NCI-H1417 treated with DMSO at 0.1 percent for 48 hours (cell line): ENCODE measurements at regions not wholly inside any gene's neighbourhood (a gene's known extent, or its start where the extent isn't known, plus 50 kb on each side); places are given as distances from the start of the nearest gene placed in this dataset.
A peak's percentile ranks its signal among the peaks of the same experiment; 100 is the strongest.

Experiments
- DNase-seq: peaks from one replicate; lab custom pipeline; 2025; lab: John Stamatoyannopoulos, UW

GRCh38 chr4:100841911-100842310 lies 324.1 kb upstream of the EMCN start:
- DNase-seq = no peak

DNA sequence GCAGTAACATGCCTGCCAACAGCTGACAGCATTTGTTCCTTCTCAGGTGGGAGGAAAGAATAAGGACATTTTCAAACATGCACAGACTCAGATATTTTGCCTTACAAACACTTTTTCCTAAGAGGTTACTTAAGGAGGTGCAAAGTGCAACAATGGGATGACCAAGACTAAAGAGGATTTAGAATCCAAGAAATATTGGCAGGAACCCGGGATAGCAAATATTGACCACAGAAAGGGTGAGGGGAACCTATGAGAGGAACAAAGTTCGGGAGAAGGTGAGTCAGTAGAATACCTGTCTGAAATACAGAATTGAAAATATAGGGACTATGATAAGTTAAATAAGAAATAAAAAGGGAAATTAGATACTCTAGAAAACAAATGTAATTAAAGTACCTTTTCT lies 321.9 kb upstream of the EMCN start:
- no peak for DNase-seq

GRCh38 chr4:100838286-100838685 lies 320.5 kb upstream of the EMCN start:
- DNase-seq = peak; percentile 33

DNA sequence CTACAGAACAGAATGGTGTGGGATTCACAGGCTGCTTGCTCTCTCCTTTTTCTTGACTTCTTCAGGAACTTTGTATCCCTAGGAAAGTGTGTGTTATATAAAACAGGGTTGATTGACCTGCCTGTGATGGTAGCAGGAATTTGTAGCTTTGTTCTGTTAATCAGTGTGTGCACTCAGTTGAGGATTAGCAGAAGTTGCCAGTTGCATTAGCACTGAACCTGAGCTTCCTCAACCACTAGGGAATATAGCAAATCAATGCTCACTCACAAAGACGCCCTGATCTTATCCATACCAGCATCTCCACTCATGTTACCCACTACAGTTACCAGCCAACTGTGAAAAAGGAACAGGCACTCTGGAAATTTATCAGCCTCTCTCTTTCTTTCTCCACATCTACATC lies 319.1 kb upstream of the EMCN start:
- no peak for DNase-seq

- no peak for DNase-seq
Measured at GRCh38 chr4:100834616-100835015, 316.8 kb upstream of the EMCN start.

DNA sequence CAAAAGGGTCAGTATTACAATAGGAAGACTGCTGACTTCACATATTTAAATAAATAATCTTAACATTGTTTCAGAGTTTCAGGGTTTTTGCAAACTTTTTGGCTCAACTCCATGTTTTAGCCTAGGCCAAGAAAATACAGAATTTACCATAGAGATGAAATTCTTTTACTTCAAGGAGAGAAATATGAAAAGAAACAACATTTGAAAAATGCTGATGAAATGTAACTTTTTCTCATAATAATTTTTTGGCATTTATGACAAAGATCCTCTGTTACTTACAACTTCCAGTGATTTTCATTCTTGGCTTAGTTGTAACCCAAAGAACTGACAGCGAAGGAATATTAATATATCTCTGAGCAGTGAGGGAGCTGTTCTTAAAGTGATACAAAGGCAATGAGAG lies 316.1 kb upstream of the EMCN start:
- DNase-seq = no peak

- DNase-seq = no peak
Measured at GRCh38 chr4:100828986-100829685, 311.3 kb upstream of the EMCN start.

GRCh38 chr4:100828364-100828763 lies 310.5 kb upstream of the EMCN start:
- no peak for DNase-seq

GRCh38 chr4:100827756-100828155 lies 309.9 kb upstream of the EMCN start:
- DNase-seq = no peak

DNA sequence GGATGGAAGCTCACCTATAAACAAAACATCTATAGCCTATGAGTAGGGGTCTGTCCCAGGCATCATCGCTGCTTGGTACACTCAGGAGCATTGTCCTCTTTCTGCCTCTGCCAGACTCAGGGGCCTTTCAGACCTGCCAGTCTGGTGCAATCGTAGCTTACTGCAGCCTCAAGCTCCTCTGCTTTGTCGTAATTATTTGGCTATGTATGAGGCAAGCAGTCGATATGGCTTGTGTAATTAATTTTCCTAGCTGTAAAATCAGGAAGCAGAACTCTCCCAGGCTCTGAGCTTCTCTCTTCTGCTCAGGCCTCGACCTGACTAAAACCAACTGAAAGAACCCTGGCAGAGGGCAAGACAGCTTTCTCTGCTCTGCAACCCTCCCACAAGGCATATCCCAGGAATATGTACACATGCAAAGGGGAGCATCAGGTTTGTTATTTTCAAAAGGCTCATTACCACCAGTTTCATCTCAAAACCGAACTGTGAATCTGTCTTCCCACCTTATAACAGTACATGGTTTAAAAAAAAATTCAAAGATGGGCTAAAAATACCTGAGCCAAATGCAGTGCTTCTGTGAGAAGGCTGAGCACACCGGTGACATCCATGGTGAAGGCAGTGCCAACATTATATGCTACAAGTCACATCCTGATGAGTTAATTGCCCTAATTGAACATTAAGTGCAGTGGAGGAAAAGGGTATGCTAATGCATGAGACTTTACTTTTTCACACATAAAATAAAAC lies 309.2 kb upstream of the EMCN start:
- DNase-seq = no peak

DNA sequence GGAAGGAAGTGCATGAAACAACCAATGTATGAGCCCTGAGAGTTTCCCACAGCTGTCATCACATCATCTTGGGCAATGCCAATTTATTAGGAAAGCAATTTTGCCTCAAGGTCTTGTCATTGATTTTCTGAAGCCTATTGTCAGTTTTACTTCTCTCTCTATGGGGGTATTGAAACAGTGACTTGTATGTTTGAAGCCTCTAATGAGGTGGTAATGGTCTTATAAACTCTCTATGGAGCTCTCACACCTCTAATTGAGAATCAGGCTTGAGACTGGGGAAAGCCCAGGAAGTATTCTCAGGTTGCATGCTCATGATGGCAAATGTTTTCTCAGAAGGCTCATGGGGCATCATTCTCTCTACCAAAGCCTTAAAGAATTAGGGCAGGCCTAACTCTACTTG lies 308.2 kb upstream of the EMCN start:
- DNase-seq = no peak

DNA sequence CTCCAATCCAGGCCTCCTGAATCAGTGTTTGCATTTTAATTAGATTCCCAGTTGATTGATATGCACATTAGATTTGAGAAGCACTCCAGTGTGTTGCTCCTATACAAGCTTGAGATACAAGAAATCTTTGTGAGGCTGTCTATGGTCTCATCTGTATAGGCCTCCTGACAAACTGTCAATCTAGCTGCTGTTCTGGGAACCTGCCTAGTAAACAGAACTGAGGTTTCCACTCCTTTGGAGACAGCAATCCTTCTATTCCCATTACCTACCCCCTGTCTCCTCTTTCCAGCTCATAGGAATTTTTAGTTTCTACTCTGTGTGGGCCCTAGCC lies 306.1 kb upstream of the EMCN start:
- DNase-seq = no peak

DNA sequence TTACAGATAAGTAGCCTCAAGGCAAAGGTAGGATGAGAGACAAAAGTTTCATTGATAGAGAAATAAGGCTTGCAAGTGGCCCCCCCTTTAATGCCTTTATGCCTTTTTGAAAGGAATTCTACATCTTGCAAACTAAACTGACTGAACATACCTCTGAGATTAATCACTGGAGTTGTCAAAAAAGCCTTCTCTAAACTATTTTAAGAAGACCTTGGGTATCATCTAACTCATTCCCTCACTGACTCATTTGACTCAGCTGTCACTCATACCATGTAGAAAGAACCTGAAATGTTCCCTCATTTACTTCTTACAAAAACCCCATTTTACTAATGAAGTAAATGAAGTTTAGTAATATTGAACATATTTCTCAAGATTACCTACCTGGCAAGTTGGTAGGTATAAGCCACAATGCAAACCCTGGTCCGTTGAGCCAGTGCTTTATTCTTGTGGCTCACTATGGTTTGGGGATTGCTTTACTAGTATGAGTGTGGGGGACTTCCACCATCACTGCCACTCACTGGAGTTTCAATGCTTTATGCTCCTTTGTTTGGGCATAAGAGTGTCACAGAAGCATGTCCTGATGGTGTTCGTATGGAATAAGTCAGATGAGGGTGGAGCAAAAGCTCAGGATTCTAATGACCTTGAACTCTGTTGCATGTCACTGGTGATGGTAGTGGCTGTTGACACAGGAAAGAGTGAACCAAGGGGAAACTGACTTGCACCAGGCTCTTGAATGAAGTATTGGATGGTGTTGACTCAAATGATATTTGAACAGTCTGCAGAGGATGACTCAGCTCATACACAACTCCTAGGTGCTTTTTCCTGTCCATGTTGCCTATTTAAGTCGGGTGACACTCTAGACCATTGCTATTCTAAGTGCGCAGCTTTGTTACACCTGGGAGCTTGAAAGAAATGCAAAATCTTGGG lies 305.5 kb upstream of the EMCN start:
- DNase-seq = no peak

DNA sequence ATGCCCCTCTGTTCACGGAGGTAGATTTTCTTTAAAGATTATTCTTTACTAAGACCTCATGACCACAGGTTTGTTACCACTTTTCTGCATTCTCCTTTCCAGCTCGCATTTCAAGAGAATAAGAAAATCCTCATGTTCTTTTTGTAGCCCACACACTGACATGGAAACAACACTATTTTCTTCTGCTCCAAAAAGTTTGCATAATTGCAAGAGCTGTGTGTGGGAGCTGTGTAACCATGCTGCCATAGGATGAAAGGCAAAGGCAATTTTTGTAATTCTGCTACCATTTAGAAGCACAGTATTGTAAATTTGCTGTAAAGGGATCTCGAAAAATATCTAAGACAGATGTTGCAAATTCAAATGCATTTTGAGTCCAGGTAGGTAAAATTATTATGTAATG lies 302.4 kb upstream of the EMCN start:
- DNase-seq = no peak

GRCh38 chr4:100819505-100819904 lies 301.7 kb upstream of the EMCN start:
- DNase-seq = no peak

DNA sequence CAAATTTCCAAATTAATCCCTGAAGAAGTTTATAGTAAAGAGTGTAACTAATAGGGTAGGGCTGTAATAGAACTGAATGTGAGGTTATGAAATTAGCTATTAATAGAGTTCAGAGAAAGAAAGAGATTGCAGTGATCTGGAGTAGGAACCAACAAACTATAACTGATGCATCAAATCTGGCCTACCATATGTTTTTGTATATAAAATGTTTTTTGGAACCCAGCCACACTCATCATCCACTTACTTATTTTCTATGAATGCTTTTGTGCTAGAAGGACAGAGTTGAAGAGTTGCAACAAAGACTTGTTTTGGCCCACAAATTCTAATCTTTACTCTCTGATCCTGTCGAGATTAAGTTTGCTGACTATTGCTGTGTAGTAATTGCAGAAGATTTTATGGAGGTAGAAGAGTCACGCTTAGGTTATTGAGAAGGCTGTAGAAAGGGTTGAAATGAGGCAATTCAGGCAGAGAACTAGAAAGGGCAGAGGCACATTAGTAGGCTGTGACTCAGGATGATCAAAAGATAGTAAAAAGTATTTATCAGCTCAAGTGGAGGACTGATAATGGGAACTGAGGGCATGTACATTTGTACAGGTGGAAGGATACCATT lies 298.7 kb upstream of the EMCN start:
- no peak for DNase-seq

DNA sequence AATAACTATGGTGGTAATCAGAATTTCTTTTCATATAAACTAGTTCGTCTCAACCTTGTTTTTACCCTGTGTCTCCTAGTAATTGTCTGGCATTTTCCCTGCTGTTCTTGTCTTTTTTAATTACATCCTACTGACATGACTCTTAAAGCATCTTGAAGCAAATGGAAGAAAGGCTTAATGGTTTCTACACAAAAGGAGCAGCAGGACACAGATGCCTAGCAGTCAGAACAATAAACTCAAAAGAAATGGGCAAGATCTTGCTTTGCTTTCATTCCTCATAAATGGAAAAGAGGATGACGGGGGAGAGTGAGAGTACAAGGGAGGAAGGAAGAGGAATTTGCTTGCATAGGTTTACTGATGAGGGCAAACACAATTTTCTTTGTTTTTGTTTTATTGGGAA lies 293.2 kb upstream of the EMCN start:
- no peak for DNase-seq

DNA sequence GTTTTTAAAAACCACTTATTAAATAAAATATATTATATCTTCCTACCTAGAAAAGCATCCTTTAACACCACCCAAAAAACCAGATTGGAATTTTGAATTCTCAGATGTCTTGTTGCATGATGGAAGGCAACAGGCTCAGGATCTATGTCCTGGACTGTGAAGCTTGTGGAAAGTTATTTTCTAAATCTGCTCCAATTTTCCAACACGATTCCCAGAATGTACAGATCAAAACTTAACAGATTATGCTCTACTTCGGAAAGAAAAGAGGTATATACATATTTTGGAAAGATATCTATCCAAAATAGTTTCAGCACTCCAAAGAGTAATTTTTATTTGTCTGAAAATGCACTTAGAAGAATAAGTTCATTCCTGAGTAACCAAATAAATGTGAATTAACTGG lies 291.7 kb upstream of the EMCN start:
- DNase-seq = no peak

- DNase-seq = no peak
Measured at GRCh38 chr4:100806988-100807387, 289.2 kb upstream of the EMCN start.

- DNase-seq = no peak
Measured at GRCh38 chr4:100805538-100805937, 287.7 kb upstream of the EMCN start.

DNA sequence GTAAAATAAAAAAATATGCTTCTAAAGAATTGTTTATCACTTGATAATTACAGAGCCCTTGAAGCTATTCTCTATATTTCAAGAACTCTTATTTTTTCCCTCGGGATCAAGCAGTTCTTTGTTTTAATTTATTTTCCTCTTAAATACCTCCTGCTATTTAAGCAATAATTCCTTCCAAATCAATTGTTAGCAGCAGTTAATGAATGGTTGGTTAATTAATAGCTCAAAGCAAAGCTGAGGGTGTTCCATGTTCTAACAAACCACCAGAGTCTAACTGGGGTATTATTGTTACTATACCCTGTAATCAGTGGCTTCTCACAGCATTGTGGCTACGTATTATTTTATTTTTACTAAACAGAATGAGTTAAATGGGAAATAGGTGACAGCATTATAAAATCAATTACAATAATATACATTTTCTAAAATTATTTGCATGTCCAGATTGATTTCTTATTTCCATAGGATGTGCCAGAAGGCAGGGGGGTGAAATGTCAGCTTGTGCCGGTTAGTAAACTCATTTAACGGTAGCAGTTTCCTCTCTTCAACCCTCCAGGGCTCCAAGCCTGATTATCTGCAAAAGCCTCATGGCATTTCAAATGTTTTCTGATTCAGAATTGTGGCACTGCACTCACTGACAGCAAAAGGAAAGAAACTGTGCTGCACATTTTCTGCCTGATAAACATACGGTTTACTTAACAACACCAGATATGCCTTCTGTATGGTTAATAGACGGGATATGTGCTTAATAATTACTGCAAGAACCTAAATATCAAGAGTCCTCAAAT lies 286.9 kb upstream of the EMCN start:
- no peak for DNase-seq

DNA sequence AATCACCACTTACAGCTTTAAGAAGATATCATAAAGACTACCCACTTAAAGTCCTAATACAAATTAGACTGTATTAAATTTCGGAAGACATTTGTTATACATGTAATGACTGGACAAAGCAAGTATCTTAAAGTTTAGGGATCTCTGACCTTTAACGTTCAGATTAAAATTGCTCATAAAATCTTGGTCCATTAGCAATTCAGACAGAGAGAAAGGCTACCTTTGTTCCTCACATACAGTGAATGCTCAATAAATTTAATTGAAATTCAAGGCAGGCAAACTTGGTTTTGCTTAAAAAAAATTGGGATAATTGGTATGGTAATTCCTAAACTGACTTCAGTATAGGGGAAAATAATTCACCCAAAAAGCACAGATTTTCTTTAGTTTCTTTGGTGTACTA lies 285.9 kb upstream of the EMCN start:
- DNase-seq = no peak
